ENCODE measurements at regions not wholly inside any gene's neighbourhood (a gene's known extent, or its start where the extent isn't known, plus 50 kb on each side); places are given as distances from the start of the nearest gene placed in this dataset.

DNA sequence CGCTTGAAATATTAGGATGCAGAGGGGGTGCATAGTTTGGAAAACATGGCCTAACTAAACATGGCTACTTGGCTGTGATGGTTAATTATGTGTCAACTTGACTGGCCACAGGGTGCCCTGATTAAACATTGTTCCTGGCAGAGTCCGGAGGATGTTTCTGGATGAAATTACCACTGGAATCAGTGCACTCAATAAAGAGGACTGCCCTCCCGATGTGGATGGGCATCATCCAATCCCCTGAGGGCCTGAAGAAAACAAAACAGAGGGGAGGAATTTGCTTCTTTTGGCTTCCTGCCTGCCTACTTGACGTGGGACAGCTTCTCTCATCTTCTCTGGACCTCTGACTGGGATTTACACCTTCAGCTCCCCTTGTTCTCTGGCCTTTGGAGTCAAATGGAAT, 79.1 kb upstream of the KCNE2 start:
- TF ChIP-seq, protein P1, sequence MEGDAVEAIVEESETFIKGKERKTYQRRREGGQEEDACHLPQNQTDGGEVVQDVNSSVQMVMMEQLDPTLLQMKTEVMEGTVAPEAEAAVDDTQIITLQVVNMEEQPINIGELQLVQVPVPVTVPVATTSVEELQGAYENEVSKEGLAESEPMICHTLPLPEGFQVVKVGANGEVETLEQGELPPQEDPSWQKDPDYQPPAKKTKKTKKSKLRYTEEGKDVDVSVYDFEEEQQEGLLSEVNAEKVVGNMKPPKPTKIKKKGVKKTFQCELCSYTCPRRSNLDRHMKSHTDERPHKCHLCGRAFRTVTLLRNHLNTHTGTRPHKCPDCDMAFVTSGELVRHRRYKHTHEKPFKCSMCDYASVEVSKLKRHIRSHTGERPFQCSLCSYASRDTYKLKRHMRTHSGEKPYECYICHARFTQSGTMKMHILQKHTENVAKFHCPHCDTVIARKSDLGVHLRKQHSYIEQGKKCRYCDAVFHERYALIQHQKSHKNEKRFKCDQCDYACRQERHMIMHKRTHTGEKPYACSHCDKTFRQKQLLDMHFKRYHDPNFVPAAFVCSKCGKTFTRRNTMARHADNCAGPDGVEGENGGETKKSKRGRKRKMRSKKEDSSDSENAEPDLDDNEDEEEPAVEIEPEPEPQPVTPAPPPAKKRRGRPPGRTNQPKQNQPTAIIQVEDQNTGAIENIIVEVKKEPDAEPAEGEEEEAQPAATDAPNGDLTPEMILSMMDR (IDR thresholded peaks at IDR 0.05): no peak
- TF ChIP-seq EZH2 (IDR thresholded peaks at IDR 0.05; ENCODE audit: borderline replicate concordance, insufficient read depth, low read depth, low read length, poor library complexity, severe bottlenecking): no peak

All from B cell (primary cell).